HG02938 (cell line): ENCODE measurements at regions not wholly inside any gene's neighbourhood (a gene's known extent, or its start where the extent isn't known, plus 50 kb on each side); places are given as distances from the start of the nearest gene placed in this dataset.

Experiments
- ATAC-seq: cut with Tn5 transposase; IDR thresholded peaks from one replicate; pipeline ENCODE4 v1.9.1; 2021; ENCODE audit warnings: mild to moderate bottlenecking, moderate library complexity; ENCODE audit not compliant: unreplicated experiment

DNA sequence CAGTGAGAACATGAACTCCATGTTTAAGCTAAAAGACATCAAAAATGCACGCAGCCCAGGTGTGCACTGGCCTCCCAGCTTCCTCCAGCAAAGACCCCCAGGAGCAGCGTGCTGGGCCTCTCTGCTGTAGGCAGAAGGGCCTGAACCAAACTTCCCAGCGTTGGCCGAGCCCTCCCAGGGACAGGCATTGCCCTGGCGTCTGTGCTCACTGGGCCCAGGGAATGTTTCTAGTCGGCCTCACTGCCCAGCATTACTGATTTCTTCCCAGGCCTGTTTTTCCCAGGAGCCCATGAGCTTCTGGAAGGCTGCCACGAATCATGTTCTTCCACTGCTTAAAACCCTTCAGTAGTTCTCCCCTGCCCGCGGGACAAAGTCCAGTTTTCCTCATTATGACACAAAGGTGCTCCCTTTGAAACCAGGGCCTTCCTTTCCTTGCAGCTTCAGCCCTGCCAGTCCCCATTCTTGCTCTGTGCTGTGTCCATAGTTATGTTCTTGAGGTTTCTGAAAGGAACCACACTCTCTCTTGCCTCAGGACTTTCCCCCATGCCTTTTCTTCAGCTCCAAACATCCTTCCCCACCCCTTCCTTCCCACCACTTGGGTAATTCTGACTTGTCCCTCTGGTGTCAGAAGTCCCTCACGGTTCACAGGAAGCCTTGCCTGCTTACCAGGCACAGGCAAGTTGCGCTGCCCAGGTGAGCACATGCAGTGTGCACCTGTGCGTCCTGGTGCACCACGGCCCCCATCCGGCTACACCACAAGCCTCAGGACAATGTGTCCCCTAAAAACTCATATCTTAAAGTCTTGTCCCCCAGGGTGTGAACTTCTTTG, 93.4 kb upstream of the ENPP6 start:
- ATAC-seq, result no peak

DNA sequence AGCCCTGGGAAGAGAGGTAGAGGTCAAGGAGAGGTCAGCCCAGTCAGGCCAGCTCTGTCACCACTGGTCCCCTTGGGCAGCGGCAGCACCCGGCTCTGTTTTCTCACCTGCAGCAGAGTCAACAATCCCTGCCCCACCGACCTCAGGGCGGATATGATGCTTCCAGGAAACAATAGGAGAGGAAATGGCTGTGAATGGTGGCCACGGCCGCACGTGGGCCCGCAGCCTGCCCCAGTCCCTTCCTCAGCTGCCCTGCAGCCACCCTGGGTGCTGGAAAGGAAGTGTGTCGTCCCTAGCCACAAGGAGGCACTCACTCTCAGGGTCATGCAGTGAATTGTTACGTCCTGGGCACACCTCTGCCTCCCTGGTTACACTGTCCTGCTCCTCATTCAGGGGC, 92.5 kb upstream of the ENPP6 start:
- ATAC-seq, result no peak

DNA sequence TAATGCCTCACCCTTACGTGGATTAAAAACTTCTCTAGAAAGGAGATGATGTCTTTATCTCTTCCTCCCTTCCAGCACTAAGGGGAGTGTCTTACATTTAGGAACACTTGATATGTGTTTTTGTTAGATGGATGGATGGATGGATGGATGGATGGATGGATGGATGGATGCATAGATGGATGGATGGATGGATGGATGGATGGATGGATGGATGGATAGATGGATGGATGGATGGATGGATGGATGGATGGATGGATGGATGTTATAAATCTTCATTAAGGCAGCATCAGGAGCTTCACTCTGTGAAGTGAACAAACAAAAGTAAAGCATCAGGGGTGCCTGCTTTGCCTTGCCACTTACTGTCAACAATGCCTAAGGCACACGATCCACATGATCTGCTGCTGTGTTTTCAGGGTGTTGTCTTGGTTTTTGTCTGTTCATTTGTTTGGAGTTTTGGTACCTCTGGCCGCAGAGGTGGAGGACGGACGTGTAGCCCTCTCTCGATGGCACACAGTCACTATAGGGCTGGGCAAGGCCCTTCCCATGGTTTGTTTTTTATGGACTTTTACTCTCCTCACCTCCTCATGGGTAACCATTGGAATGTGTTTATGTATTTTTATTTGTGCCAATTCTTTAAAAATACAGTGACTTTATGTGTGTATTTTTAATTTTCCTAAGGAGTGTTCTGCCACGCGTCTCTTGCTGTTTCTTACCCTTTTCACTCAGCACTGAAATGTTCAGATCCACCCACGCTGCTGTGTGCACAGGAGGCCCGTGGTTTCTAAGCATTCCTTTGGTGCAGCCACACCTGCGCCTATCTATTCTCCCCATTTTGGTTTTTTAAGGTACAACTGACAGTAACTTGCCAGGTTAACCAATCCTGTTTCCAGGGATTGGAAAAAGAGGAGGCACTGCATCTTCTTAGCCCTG, 91.8 kb upstream of the ENPP6 start:
- ATAC-seq, result no peak

DNA sequence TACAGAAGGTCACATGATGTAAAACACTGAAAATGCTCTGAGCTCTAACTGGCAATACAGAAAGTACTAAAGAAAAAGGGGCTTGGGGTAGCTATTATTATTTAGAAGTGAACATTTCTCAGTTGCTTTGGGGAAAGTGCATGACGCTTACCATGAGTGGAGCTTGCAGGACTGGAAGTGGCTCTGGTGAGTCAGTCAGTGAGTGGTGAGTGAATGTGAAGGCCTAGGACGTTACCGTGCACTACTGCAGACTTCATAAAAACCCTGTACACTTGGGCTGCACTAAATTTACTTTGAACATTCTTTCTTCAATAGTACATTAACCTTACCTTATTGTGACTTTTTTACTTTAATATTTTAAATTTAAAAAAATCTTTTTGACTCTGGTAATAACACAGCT, 89.3 kb upstream of the ENPP6 start:
- ATAC-seq, result no peak

DNA sequence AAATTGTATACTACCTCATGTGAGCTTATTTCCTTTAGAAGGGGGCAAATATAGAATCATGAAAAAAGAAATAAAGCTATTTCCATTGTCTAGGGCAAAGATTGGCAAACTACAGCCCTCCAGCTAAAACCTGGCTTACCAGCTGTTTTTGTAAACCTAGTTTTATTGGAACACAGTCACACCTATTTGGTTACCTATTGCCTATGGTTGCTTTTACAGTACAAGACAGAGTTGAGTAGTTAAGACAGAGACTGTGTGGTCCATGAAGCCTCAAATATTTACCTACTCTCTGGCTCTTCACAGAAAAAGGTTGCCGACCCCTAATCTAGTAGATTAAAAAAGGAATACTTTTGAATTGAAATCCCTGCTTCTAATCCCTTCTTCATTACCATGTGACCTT, 88.8 kb upstream of the ENPP6 start:
- no peak for ATAC-seq

DNA sequence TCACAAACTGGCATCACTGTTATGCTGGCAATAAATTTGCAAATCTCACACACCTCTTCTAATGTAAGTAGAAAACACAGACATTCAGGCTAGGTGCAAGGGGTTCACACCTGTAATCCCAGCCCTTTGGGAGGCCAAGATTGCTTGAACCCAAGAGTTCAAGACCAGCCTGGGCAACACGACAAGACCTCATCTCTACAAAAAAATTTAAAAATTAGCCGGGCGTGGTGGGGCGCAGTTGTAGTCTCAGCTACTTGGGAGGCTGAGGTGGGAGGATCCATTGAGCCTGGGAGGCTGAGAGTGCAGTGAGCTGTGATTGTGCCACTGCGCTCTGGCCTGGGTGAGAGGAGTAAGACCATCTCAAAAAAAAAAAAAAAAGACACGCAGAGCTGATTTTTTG, 83.1 kb upstream of the ENPP6 start:
- no peak for ATAC-seq

DNA sequence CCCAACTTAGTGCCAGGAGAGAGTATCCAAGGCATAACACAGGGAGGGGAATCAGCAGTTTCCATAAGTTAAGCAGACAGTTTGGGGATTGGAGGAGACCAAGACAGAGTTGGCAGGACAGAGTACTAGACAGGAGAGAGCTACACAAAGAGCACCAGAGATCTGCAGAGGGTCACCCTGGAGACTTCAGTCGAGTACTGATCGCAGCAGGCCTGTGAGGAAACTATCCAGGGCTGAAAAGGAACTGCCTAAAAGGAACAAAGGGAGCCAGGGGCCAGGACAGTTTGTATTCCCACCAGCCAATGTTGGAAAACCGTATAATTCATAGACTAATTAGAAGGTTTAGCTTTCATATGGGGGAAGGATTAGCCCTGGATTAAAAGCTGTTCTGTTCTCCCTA, 80.6 kb upstream of the ENPP6 start:
- ATAC-seq, result no peak

DNA sequence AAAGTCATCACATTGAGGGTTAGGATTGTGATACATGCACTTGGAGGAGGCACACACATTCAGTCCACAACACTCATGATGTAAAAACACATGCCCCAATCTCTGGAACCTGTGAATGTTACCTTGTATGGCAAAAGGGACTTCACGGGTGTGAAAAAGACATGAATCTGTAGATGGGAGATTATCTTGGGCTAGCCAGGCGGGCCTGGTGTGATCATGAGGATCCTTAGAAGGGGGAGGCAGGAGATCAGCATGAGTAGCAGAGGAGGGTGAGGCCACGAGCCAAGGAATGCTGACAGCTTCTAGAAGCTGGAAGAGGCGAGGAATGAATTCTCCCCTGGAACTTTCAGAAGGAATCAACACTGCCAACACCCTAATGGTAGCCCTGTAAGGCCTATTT, 77.5 kb upstream of the ENPP6 start:
- ATAC-seq, result no peak

DNA sequence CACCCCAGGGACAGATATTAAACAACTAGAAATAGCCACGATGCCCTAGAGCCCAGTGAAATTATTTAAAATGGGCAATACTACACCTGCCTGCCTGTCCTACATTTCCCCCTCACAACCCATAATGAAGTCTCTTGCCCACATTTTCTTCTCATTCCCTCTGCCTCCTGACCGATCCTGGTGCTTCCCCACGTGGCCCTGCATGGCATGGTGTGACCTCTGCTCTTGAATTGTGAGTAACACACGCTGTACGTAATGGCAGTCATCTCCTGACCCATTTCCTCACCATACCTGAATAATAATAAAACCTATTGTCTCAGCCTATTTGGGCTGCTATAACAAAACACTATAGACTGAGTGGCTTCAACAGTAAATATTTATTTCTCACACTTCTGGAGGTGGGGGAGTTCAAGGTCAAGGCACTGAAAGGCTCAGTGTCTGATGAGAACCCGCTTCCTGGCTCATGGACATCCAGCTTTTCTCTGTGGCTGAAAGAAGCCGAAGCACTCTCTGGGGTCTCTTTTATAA, 77.0 kb upstream of the ENPP6 start:
- no peak for ATAC-seq

DNA sequence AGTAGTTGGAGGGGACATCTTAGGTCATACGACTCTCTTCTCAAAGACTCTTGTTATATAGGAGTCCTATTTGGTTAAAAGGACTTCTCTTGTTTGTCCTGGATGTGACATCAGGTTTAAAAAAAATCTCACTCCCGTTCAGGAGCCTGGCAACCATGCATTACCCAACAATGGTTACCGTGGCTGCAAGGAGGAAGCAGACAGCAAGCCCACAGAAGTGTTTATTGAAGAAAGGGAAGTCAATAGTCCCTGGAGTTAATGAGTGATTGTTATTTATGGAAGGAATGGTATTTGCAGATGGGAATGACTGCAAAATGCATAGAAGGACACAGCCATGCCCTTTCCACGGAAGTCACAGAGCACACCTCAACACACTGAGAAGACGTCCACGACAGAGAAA, 75.9 kb upstream of the ENPP6 start:
- no peak for ATAC-seq

DNA sequence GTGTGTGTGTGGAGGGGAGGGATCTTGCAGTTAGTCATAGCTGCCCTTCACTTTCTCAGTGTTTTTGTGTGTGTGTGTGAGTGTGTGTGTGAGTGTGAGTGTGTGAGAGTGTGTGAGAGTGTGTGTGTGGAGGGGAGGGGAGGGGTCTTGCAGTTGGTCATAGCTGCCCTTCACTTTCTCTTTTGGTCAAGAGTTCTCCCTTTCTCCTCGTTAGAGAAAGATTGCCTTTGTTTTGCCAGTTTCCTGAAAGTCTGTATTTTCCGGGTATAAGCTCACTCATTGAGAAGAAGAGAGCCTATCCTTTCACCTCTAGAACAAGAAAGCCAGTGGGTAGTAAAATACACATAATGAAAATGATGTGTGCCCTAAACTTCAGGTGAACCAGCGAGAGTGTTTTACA, 75.2 kb upstream of the ENPP6 start:
- ATAC-seq, result no peak

DNA sequence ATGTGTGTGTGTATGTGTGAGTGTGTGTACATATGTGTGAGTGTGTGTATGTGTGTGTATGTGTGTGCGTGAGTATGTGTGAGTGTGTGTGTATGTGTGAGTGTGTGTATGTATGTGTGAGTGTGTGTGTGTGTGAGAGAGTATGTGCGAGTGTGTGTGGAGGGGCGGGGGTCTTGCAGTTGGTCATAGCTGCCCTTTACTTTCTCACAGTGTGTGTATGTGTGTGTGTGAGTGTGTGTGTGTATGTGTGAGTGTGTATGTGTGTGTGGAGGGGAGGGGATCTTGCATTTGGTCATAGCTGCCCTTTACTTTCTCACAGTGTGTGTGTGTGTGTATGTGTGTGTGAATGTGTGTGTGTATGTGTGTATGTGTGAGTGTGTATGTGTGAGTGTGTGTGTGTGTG, 74.8 kb upstream of the ENPP6 start:
- ATAC-seq, result no peak

DNA sequence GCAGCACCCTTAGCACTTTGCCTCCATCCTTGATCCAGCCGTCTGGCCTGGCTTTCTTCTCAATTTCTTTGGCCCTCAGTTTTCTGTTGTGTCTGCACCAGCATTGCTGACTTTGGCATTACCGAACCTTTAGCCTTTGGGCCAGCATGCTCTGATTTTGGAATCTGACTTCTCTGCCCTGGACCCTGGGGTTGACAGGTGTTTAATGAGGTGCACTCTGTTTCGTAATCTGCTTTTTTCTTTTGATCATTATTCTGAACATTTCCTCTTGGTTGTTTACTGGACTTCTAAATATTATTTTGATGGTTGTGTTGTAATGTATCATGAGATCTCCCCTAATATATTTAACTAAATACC, 71.5 kb upstream of the ENPP6 start:
- no peak for ATAC-seq

DNA sequence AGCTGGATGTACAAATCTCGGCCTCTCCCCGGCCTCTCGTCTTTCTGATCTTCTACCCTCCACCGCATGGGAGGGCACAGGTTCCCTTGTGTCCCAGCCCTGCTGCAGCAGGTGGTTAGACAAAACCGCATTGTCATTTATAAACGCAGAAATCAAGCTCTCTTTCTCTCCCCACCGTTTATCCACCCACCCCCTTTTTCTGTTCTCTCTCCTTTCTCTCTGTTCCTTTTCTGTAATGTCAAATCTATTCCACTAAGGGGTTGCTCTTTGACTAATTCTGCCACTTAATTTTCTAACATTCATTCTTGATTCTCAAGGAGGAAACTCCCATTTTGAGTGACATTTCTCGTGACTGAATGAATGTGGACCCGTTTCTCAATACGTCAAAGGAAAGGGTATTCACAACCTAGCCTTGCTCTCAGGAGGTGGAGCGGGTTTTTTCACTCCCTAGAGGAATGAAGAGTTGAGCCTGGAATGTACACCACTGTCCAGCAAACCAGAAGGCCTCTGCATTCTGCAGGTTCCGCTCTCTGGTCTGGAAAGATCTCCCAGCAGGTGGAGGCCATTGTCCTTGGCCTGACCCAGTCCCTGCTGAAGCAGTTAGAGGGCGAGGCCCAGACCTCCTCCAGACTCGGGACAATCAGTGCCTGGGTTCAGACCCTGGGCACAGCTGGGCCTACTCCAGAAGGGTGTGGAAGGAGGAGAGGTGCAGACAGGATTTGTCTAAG, 70.9 kb upstream of the ENPP6 start:
- peak; percentile 61 for ATAC-seq

DNA sequence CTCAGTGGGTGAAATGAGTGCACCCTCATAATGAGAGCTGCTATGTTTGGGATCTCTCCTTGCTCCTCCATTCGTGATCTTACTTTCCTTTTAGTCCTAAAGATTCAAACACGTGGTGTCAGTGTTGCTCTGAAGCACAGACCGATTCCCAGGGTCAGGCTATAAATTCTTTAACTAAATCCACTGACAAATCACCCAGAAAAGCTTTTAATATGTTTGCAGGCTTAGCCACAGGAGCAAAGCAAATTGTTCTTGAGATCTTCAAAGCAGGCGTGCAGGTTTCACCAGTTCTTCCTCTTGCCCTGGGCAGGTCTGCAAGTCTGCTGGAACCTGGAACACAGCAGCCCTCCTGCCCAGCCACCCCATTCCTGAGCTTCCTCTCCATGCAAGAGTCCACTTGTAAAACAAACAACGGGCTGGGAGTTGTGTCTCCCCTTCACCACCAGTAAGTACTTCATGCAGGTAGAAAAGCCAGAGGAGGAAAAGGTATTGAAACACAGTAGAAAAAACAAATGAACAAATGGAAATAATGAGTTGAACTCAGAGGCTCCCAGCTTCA, 70.1 kb upstream of the ENPP6 start:
- no peak for ATAC-seq

DNA sequence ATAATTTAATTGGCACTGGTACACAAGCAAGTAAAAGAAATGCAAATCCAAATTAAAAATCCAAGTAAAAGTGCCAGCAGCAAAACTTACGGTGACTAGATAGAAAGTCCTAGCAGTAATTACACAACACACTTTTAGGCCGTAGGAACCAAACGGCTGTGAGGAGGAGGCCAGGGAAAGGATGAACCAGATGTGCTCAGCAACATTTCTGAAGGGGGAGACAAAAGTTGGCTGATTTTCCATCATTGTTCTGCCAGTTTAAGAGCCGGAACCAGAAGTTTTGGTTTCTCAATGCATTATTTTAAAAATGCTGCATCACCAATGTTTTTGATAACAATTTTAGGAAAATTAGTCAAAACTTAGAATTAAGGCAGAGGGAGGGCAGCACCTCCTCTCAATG, 68.7 kb upstream of the ENPP6 start:
- no peak for ATAC-seq

DNA sequence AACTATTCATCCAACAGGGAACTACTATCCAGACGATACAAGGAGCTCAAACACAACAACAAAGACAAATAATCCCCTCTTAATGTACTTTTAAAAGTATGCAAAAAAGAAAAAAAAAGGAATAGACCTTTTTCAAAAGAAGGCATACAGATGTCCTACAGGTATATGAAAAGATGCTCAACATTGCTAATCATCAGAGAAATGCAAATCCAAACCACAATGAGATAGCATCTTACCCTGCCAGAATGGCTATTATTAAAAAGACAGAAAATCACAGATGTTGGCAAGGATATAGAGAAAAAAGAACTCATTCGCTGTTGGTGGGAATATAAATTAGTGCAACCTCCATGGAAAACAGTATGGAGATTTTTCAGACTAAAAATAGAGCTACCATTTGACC, 67.1 kb upstream of the ENPP6 start:
- ATAC-seq, result no peak

DNA sequence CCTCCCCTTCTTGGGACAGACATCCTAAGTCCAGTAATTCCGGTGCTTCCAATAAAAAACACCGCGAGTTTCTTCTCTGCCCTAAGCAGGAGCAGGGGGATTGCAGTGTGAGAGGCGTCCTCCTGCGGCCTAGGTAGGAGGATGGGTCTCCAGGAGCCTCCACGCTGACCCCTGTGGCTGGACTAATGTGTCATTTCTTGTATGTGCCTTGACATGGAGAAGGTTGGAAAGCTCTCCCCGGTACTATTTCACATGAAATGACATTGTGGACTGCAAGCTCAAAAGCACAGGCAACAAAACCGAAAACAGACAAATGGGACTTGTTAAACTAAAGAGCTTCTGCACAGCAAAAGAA, 66.6 kb upstream of the ENPP6 start:
- ATAC-seq, result no peak

DNA sequence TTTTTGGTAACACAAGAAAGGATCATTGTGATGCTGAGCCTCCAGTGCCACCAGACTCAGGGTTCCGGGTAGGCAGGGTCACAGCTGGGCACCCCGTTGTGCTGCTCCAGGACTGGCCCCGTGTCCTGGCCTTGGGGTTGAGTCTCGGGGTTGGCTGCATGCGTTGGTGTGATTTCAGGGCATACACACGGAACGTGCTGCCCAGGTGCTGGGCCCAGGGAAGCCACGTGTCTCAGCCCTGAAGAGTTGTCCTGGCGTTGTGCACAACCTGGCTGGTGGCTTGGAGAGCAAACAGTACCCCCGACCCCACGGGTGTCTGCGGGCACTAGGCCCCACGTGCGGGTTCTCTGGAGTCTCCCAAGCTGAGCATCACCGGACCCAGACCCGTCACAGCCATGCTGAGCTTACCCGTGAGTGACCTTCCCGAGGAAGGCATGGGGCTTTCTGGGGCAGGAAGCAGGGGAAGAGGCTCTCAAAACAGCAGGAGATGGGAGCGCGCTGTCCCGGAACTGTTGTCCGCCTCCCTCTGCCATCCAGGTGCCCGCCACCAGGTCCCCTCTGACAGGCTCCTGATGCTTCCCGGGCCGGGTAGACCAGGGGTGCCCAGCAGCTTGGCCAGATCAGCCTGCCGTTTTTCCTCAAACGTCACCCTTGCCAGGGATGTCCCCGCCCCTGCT, 66.1 kb upstream of the ENPP6 start:
- no peak for ATAC-seq

DNA sequence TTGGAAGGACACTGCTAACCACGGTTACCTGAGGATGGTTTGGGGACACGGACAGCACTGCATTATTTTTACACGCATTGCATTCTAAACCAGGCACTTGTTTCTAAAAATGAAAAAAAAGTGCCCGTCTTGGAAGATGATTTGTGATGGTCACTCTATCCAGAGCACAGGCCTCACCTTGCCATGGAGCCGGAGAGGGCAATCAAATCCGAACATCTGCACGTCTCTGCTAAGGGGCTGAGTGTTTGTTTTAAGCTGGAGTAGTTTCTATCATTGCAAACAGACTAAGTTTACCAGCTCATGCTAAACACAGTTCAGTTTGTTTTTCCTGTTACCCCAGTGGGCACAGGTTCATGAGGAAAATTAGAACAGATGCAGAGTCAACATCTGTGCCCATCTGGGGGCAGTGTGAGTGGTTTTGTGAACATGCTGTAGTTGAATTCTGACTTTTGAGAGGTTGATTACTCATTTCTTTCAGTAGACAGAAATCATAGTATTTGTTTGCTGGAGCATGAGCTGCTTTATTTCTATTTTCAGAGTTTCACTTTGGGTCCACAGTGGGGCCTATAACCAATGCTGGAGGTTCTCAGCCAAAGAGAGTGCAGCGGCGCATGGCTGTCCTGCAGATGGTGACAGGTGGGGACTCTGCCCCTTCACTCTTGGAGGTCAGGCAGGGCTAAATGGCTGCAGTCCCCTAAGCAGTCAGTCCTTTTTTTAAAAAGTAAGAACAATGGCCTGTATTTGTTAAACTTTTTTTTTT, 65.4 kb upstream of the ENPP6 start:
- peak; percentile 61 for ATAC-seq
